ENCODE measurements at regions not wholly inside any gene's neighbourhood (a gene's known extent, or its start where the extent isn't known, plus 50 kb on each side); places are given as distances from the start of the nearest gene placed in this dataset.

- TF ChIP-seq PPARA (CRISPR knock-in tag; IDR thresholded peaks at IDR 0.05; ENCODE audit: borderline replicate concordance) (no peak), PATZ1 (CRISPR knock-in tag; IDR thresholded peaks at IDR 0.05; ENCODE audit: borderline replicate concordance) (no peak), CREB5 (CRISPR knock-in tag; IDR thresholded peaks at IDR 0.05; ENCODE audit: low read depth) (no peak), ZC3H10 (CRISPR knock-in tag; IDR thresholded peaks at IDR 0.05) (no peak), POU6F1 (CRISPR knock-in tag; IDR thresholded peaks at IDR 0.05; ENCODE audit: borderline replicate concordance, low read depth) (no peak), ISL1 (CRISPR knock-in tag; IDR thresholded peaks at IDR 0.05) (no peak), RARB (CRISPR knock-in tag; IDR thresholded peaks at IDR 0.05) (no peak), ARNTL (CRISPR knock-in tag; IDR thresholded peaks at IDR 0.05; ENCODE audit: borderline replicate concordance, low read depth) (no peak), ZFP30 (CRISPR knock-in tag; IDR thresholded peaks at IDR 0.05) (no peak), SNAI2 (CRISPR knock-in tag; IDR thresholded peaks at IDR 0.05) (no peak), ZFP3 (CRISPR knock-in tag; IDR thresholded peaks at IDR 0.05) (no peak), OSR1 (CRISPR knock-in tag; IDR thresholded peaks at IDR 0.05) (no peak), TOX (CRISPR knock-in tag; IDR thresholded peaks at IDR 0.05; ENCODE audit: borderline replicate concordance) (no peak)
Measured at GRCh38 chr12:3988519-3989217, 115.5 kb upstream of the PARP11 start.
